HCT116 (cell line): ENCODE measurements at regions not wholly inside any gene's neighbourhood (a gene's known extent, or its start where the extent isn't known, plus 50 kb on each side); places are given as distances from the start of the nearest gene placed in this dataset.

Source experiments
- ATAC-seq: fragments of 200-7000 bp; cut with Tn5 transposase; 2 replicates; pipeline ENCODE4 v1.9.1; 2020; ENCODE audit warnings: mild to moderate bottlenecking, moderate library complexity
- BruUV-seq: library from RNA; stranded (reverse); fragments of 400-500 nt; replicated peaks from 2 replicates; lab custom pipeline; 2021; lab: Mats Ljungman, UMichigan
- CTCF ChIA-PET: fragments of 300-600 bp; sonication (Branson Sonifier 250); formaldehyde crosslinking; loops from one replicate; lab custom pipeline; 2021; ENCODE audit warnings: antibody characterized with exemption; lab: Charles Lee
- POLR2A ChIA-PET: fragments of 300-600, 350-600 bp; sonication (Branson Sonifier 250); formaldehyde crosslinking; loops from one replicate; lab custom pipeline; 2021; ENCODE audit warnings: antibody characterized with exemption; lab: Charles Lee
- RAD21 ChIA-PET, 2 experiments: fragments of 300-600 bp; sonication (Branson Sonifier 250); formaldehyde crosslinking; loops; one replicate each; lab custom pipeline; 2023; ENCODE audit warnings: low total read pairs in 2 of 2; ENCODE audit not compliant: uncharacterized antibody in 2 of 2, unreplicated experiment in 2 of 2, low non-redundant PET in 1 of 2; lab: Charles Lee
- DNase-seq: peaks from one replicate; pipeline ENCODE4 v3.0.0-alpha.2; 2010; ENCODE audit warnings: low read depth, low spot score
- H2AFZ ChIP-seq: fragments of 200-600 bp; shearing (Covaris generic), sonication (generic); 2 replicates; pipeline ENCODE4 v1.6.1; 2017; ENCODE audit warnings: low read depth, mixed run types, mixed read lengths, antibody characterized with exemption, low read length; ENCODE audit not compliant: poor library complexity, severe bottlenecking
- H3K27ac ChIP-seq: 2 replicates; pipeline ENCODE4 v1.5.1; 2012; ENCODE audit warnings: low read depth, low read length
- H3K27me3 ChIP-seq: fragments of 200-600 bp; sonication (generic); 2 replicates; pipeline ENCODE4 v1.6.1; 2016; ENCODE audit warnings: mixed run types, low read length, mixed read lengths; ENCODE audit not compliant: insufficient read depth
- H3K36me3 ChIP-seq, 2 experiments: fragments of 200-500 bp in 1 of 2; fragments of 200-600 bp in 1 of 2; sonication (Bioruptor generic) in 1 of 2; sonication (generic) in 1 of 2; 2 replicates each; pipeline versions ENCODE4 v1.5.1 to v1.6.1; 2014 to 2016; ENCODE audit warnings: low read length in 2 of 2, inconsistent platforms in 1 of 2, mixed read lengths in 1 of 2, mixed run types in 1 of 2; ENCODE audit not compliant: insufficient read depth in 2 of 2, control insufficient read depth in 1 of 2
- H3K4me1 ChIP-seq, 2 experiments: fragments of 200-600 bp in 1 of 2; sonication (generic) in 1 of 2; 2 replicates each; pipeline versions ENCODE4 v1.5.1 to v1.6.1; 2012 to 2017; ENCODE audit warnings: low read length in 2 of 2, inconsistent platforms in 1 of 2, mild to moderate bottlenecking in 1 of 2, mixed read lengths in 1 of 2, mixed run types in 1 of 2, moderate library complexity in 1 of 2; ENCODE audit not compliant: insufficient read depth in 2 of 2, control insufficient read depth in 1 of 2
- H3K4me2 ChIP-seq: fragments of 200-600 bp; sonication (generic); 2 replicates; pipeline ENCODE4 v1.6.1; 2017; ENCODE audit warnings: mixed run types, low read length, mixed read lengths
- H3K4me3 ChIP-seq, 2 experiments: fragments of 200-600 bp in 1 of 2; sonication (generic) in 1 of 2; replicated peaks in 1 of 2; 2 replicates each; pipeline ENCODE4 v1.5.1; 2011 to 2016; ENCODE audit warnings: low read length in 2 of 2, control low read depth in 1 of 2, low read depth in 1 of 2, mild to moderate bottlenecking in 1 of 2, mixed read lengths in 1 of 2, mixed run types in 1 of 2
- H3K79me2 ChIP-seq: fragments of 200-600 bp; sonication (generic); 2 replicates; pipeline ENCODE4 v1.6.1; 2017; ENCODE audit warnings: mild to moderate bottlenecking, mixed run types, low read length, moderate library complexity, mixed read lengths; ENCODE audit not compliant: insufficient read depth
- H3K9ac ChIP-seq: fragments of 200-600 bp; sonication (generic); 2 replicates; pipeline ENCODE4 v1.6.1; 2016; ENCODE audit warnings: low read length, mixed read lengths
- H3K9me2 ChIP-seq: fragments of 200-600 bp; sonication (generic), shearing (Covaris generic); 2 replicates; pipeline ENCODE4 v1.6.1; 2017; ENCODE audit warnings: mixed run types, mild to moderate bottlenecking, moderate library complexity; ENCODE audit not compliant: insufficient read depth
- H3K9me3 ChIP-seq, 2 experiments: fragments of 200-500 bp in 1 of 2; fragments of 200-600 bp in 1 of 2; sonication (Bioruptor generic) in 1 of 2; sonication (generic) in 1 of 2; 2 replicates each; pipeline ENCODE4 v1.6.1; 2014 to 2017; ENCODE audit warnings: low read length in 2 of 2, mixed read lengths in 2 of 2, inconsistent platforms in 1 of 2, low read depth in 1 of 2, mild to moderate bottlenecking in 1 of 2, mixed run types in 1 of 2, moderate library complexity in 1 of 2; ENCODE audit not compliant: control insufficient read depth in 1 of 2, insufficient read depth in 1 of 2
- H4K20me1 ChIP-seq: fragments of 200-600 bp; sonication (generic), shearing (Covaris generic); 2 replicates; pipeline ENCODE4 v1.6.1; 2017; ENCODE audit warnings: mixed run types, mild to moderate bottlenecking, moderate library complexity; ENCODE audit not compliant: insufficient read depth
- ELF1 ChIP-seq: IDR thresholded peaks from 2 replicates; pipeline ENCODE4 v1.6.1; 2012; ENCODE audit warnings: low read depth, borderline replicate concordance
- EZH2 ChIP-seq: fragments of 200-600 bp; sonication (generic); IDR thresholded peaks from 2 replicates; pipeline ENCODE4 v1.6.1; 2017; ENCODE audit warnings: antibody characterized with exemption, mixed run types
- EZH2phosphoT487 ChIP-seq: fragments of 200-600 bp; IDR thresholded peaks from 2 replicates; pipeline ENCODE4 v1.6.1; 2018; ENCODE audit warnings: antibody characterized with exemption, borderline replicate concordance
- JUND ChIP-seq: IDR thresholded peaks from 2 replicates; pipeline ENCODE4 v1.6.1; 2012
- POLR2A ChIP-seq: IDR thresholded peaks from 2 replicates; pipeline ENCODE4 v1.7.0; 2011; ENCODE audit warnings: borderline replicate concordance; ENCODE audit not compliant: insufficient read depth, insufficient read length; ENCODE audit errors: extremely low read depth
- RAD21 ChIP-seq: IDR thresholded peaks from 2 replicates; pipeline ENCODE4 v1.6.1; 2012; ENCODE audit warnings: low read depth, mild to moderate bottlenecking
- SP1 ChIP-seq: IDR thresholded peaks from 2 replicates; pipeline ENCODE4 v1.6.1; 2012; ENCODE audit warnings: low read depth
- YY1 ChIP-seq: IDR thresholded peaks from 2 replicates; pipeline ENCODE4 v1.6.1; 2011; ENCODE audit warnings: low read length, low read depth, moderate library complexity, mild to moderate bottlenecking; ENCODE audit not compliant: insufficient replicate concordance; ENCODE audit errors: extremely low read depth
- ZFX ChIP-seq: fragments of 450-650 bp; IDR thresholded peaks from 2 replicates; pipeline ENCODE4 v1.6.1; 2017
- intact Hi-C: fragments of 100-400 bp; cut with micrococcal nuclease; formaldehyde crosslinking; loops from 2 replicates; pipeline ENCODE4 v1.10.0; 2022
- TF ChIP-seq, protein P1 (sequence below): IDR thresholded peaks from 2 replicates; pipeline ENCODE4 v1.6.1; 2011; ENCODE audit warnings: mild to moderate bottlenecking, low read length, moderate library complexity; ENCODE audit not compliant: insufficient replicate concordance; ENCODE audit errors: extremely low read depth
- TF ChIP-seq, protein P2 (sequence below), 3 experiments: fragments of 200-600 bp in 1 of 3; sonication (generic) in 1 of 3; IDR thresholded peaks in 2 of 3; conservative IDR thresholded peaks in 1 of 3; 2 replicates each; pipeline ENCODE4 v1.5.1; 2012 to 2017; ENCODE audit warnings: low read depth in 2 of 3, low read length in 2 of 3, antibody characterized with exemption in 1 of 3, borderline replicate concordance in 1 of 3, control low read depth in 1 of 3, mild to moderate bottlenecking in 1 of 3, mixed read lengths in 1 of 3, mixed run types in 1 of 3, moderate library complexity in 1 of 3; ENCODE audit not compliant: insufficient read depth in 1 of 3

- Histone ChIP-seq H3K79me2 (no peaks in the 10 kb centered on the region), H4K20me1 (no peaks in the 10 kb centered on the region), H3K27me3 (no peaks in the 10 kb centered on the region), H3K9me2 (no peaks in the 10 kb centered on the region), H3K4me3 (no peak overlapping the region), H3K4me2 (no peak overlapping the region), H3K4me1 (peaks cover 0 to 11% of the 10 kb centered on the region in 2 experiments; a peak in 1 of 4 replicates), H3K36me3 (no peaks in the 10 kb centered on the region), H2AFZ (no peak overlapping the region), H3K9me3 (no peaks in the 10 kb centered on the region), H3K9ac (no peak overlapping the region), H3K27ac (no peak overlapping the region)
- intact Hi-C loops: no loop called here
- DNase-seq: no peak
- ChIA-PET CTCF (no interaction called here), RAD21 (no interaction called here), POLR2A (no interaction called here)
- TF ChIP-seq ZFX (no peak), JUND (no peak), EZH2phosphoT487 (no peak), ELF1 (no peak), YY1 (no peak), SP1 (no peak), EZH2 (no peak)
- TF ChIP-seq, protein P1, sequence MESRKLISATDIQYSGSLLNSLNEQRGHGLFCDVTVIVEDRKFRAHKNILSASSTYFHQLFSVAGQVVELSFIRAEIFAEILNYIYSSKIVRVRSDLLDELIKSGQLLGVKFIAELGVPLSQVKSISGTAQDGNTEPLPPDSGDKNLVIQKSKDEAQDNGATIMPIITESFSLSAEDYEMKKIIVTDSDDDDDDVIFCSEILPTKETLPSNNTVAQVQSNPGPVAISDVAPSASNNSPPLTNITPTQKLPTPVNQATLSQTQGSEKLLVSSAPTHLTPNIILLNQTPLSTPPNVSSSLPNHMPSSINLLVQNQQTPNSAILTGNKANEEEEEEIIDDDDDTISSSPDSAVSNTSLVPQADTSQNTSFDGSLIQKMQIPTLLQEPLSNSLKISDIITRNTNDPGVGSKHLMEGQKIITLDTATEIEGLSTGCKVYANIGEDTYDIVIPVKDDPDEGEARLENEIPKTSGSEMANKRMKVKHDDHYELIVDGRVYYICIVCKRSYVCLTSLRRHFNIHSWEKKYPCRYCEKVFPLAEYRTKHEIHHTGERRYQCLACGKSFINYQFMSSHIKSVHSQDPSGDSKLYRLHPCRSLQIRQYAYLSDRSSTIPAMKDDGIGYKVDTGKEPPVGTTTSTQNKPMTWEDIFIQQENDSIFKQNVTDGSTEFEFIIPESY: no peak
- ATAC-seq: no peak
- no TSS peak for BruUV-seq
These were observed 279.5 kb upstream of the KLF6 start for GRCh38 chr10:4064489-4064888.

DNA sequence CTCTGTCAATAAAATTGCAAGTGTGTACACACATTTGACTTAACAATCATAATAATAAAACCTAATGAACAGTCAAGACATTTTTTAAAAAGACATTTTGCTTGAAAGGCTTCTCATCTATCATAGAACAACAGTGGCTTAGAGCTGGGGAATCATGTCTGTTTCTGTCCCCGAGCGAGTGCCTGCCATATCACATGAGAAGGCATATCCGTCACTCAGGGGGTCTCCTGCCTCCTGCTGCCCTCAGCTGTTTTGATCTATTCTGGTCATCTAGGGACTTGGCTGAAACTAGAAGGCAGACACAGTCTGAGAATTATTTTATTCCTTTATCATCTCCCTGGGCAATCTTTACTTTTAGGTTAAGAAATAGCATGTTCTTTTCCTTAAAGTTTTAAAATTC is 278.7 kb upstream of the KLF6 start:
- DNase-seq: no peak
- Histone ChIP-seq H3K9me2 (no peaks in the 10 kb centered on the region), H3K4me2 (no peak overlapping the region), H3K27ac (no peak overlapping the region), H2AFZ (peak overlapping the region; percentile 45), H4K20me1 (no peaks in the 10 kb centered on the region), H3K9ac (no peak overlapping the region), H3K9me3 (no peaks in the 10 kb centered on the region), H3K4me1 (peaks cover 0 to 11% of the 10 kb centered on the region in 2 experiments; a peak in 1 of 4 replicates), H3K27me3 (no peaks in the 10 kb centered on the region), H3K4me3 (no peak overlapping the region), H3K79me2 (no peaks in the 10 kb centered on the region), H3K36me3 (no peaks in the 10 kb centered on the region)
- BruUV-seq: no TSS peak
- intact Hi-C loops: no loop called here
- RAD21 ChIA-PET: no interaction called here
- POLR2A ChIA-PET: no interaction called here
- CTCF ChIA-PET: no interaction called here
- TF ChIP-seq RAD21: no peak
- no peak for TF ChIP-seq ZFX
- no peak for TF ChIP-seq EZH2
- TF ChIP-seq, protein P1: no peak
- TF ChIP-seq, protein P2, sequence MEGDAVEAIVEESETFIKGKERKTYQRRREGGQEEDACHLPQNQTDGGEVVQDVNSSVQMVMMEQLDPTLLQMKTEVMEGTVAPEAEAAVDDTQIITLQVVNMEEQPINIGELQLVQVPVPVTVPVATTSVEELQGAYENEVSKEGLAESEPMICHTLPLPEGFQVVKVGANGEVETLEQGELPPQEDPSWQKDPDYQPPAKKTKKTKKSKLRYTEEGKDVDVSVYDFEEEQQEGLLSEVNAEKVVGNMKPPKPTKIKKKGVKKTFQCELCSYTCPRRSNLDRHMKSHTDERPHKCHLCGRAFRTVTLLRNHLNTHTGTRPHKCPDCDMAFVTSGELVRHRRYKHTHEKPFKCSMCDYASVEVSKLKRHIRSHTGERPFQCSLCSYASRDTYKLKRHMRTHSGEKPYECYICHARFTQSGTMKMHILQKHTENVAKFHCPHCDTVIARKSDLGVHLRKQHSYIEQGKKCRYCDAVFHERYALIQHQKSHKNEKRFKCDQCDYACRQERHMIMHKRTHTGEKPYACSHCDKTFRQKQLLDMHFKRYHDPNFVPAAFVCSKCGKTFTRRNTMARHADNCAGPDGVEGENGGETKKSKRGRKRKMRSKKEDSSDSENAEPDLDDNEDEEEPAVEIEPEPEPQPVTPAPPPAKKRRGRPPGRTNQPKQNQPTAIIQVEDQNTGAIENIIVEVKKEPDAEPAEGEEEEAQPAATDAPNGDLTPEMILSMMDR (IDR thresholded peaks at IDR 0.05 in 2 of 3, conservative IDR thresholded peaks at IDR 0.05 in 1 of 3; ENCODE audit: borderline replicate concordance in 1 of 3, insufficient read depth in 1 of 3, low read depth in 2 of 3, low read length in 2 of 3): no peak
- no peak for TF ChIP-seq JUND
- TF ChIP-seq POLR2A: no peak
- ATAC-seq: no peak
